GM23248 (cell line): ENCODE measurements at regions not wholly inside any gene's neighbourhood (a gene's known extent, or its start where the extent isn't known, plus 50 kb on each side); places are given as distances from the start of the nearest gene placed in this dataset.

Experiments used
- DNase-seq: peaks from one replicate; pipeline ENCODE4 v3.0.0-alpha.2; 2015
- H2AFZ ChIP-seq: fragments of 200-600 bp; sonication (generic); 2 replicates; pipeline ENCODE4 v1.6.1; 2016; ENCODE audit warnings: antibody characterized with exemption
- H3F3A ChIP-seq: fragments of 200-600 bp; sonication (generic); 2 replicates; pipeline ENCODE4 v1.6.1; 2016; ENCODE audit warnings: mild to moderate bottlenecking, antibody characterized with exemption, mixed run types; ENCODE audit not compliant: insufficient read depth
- H3K27ac ChIP-seq: fragments of 200-600 bp; sonication (generic); 2 replicates; pipeline ENCODE4 v1.5.1; 2016; ENCODE audit warnings: mild to moderate bottlenecking
- H3K27me3 ChIP-seq: fragments of 200-600 bp; sonication (generic); replicated peaks from 2 replicates; pipeline ENCODE4 v1.6.1; 2016; ENCODE audit warnings: mild to moderate bottlenecking; ENCODE audit not compliant: insufficient read depth
- H3K36me3 ChIP-seq: fragments of 200-600 bp; sonication (generic); 2 replicates; pipeline ENCODE4 v1.6.1; 2016; ENCODE audit warnings: low read depth, mild to moderate bottlenecking
- H3K4me1 ChIP-seq: fragments of 200-600 bp; sonication (generic); 2 replicates; pipeline ENCODE4 v1.6.1; 2016; ENCODE audit warnings: mild to moderate bottlenecking; ENCODE audit not compliant: insufficient read depth
- H3K4me2 ChIP-seq: fragments of 200-600 bp; sonication (generic); one replicate; pipeline ENCODE4 v1.6.1; 2016; ENCODE audit warnings: mild to moderate bottlenecking; ENCODE audit not compliant: unreplicated experiment
- H3K4me3 ChIP-seq: fragments of 200-600 bp; sonication (generic); 2 replicates; pipeline ENCODE4 v1.5.1; 2016; ENCODE audit warnings: mild to moderate bottlenecking
- H3K79me2 ChIP-seq: fragments of 200-600 bp; sonication (generic); 2 replicates; pipeline ENCODE4 v1.6.1; 2016; ENCODE audit warnings: mild to moderate bottlenecking; ENCODE audit not compliant: insufficient read depth
- H3K9ac ChIP-seq: fragments of 200-600 bp; sonication (generic); 2 replicates; pipeline ENCODE4 v1.6.1; 2016; ENCODE audit warnings: mild to moderate bottlenecking
- H3K9me2 ChIP-seq: fragments of 200-600 bp; sonication (generic); 2 replicates; pipeline ENCODE4 v1.6.1; 2016; ENCODE audit warnings: mixed run types, mild to moderate bottlenecking, moderate library complexity; ENCODE audit not compliant: insufficient read depth
- H3K9me3 ChIP-seq: fragments of 200-600 bp; sonication (generic); one replicate; pipeline ENCODE4 v1.6.1; 2017; ENCODE audit warnings: low read depth
- H4K20me1 ChIP-seq: fragments of 200-600 bp; sonication (generic); 2 replicates; pipeline ENCODE4 v1.6.0; 2016; ENCODE audit not compliant: insufficient read depth
- EZH2 ChIP-seq: fragments of 200-600 bp; sonication (generic); IDR thresholded peaks from 2 replicates; pipeline ENCODE4 v1.6.1; 2018; ENCODE audit warnings: antibody characterized with exemption, mild to moderate bottlenecking; ENCODE audit not compliant: insufficient read depth, poor library complexity, severe bottlenecking
- EZH2phosphoT487 ChIP-seq: fragments of 200-600 bp; sonication (generic); IDR thresholded peaks from 2 replicates; pipeline ENCODE4 v1.6.1; 2018; ENCODE audit warnings: antibody characterized with exemption, moderate library complexity, mild to moderate bottlenecking, low read depth; ENCODE audit not compliant: insufficient read depth
- whole genome bisulfite sequencing, 2 experiments: methylation state at CpG; one replicate each; pipeline ENCODE4 v1.1.6; 2015 to 2017; ENCODE audit warnings: low lambda C conversion rate in 2 of 2, low coverage in 1 of 2; ENCODE audit errors: missing lambda C conversion rate in 2 of 2; 5-methylcytosine and 5-hydroxymethylcytosine counted together
- in situ Hi-C: fragments of 300-500 bp; cut with MboI; formaldehyde crosslinking; loops from 2 replicates; pipeline ENCODE4 v1.15.0; 2020

DNA sequence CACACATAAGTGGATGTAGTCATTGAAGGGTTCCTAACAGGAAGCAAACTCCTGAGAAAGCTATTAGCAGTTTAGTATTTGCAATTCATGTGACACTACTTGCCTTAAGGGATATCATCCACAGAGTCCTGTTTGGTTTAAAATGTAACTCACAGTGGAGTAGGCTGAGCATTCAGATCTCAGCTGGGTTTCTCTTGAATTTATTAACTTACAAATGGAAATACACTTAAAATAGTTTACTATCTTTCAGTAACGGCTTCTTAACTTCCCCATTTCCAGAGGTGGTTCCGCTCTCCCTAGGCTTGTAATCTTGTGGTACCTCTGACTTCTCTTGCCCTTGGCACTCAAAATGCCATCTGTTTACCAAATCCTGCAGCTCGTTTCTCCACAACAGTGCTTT, 660.7 kb upstream of the ADAMTS16 start:
- H3K4me2 ChIP-seq, result no peak overlapping the region
- 28 to 34% methylated on average over 3 of the region's 3 CpGs for WGBS, 2 experiments
- H2AFZ ChIP-seq, result no peak overlapping the region
- H3K27ac ChIP-seq, result no peak overlapping the region
- no peaks in the 10 kb centered on the region for H3K9me3 ChIP-seq
- H3K4me3 ChIP-seq, result no peak overlapping the region
- H3K79me2 ChIP-seq, result no peaks in the 10 kb centered on the region
- H3K9ac ChIP-seq, result no peak overlapping the region
- no peaks in the 10 kb centered on the region for H3F3A ChIP-seq
- in situ Hi-C loops, result no loop called here
- DNase-seq, result no peak
- no peaks in the 10 kb centered on the region for H3K36me3 ChIP-seq
- H4K20me1 ChIP-seq, result no peaks in the 10 kb centered on the region
- H3K4me1 ChIP-seq, result no peaks in the 10 kb centered on the region
- H3K27me3 ChIP-seq, result no peaks in the 10 kb centered on the region
- H3K9me2 ChIP-seq, result no peaks in the 10 kb centered on the region
- no peak for TF ChIP-seq EZH2
- TF ChIP-seq EZH2phosphoT487, result no peak

DNA sequence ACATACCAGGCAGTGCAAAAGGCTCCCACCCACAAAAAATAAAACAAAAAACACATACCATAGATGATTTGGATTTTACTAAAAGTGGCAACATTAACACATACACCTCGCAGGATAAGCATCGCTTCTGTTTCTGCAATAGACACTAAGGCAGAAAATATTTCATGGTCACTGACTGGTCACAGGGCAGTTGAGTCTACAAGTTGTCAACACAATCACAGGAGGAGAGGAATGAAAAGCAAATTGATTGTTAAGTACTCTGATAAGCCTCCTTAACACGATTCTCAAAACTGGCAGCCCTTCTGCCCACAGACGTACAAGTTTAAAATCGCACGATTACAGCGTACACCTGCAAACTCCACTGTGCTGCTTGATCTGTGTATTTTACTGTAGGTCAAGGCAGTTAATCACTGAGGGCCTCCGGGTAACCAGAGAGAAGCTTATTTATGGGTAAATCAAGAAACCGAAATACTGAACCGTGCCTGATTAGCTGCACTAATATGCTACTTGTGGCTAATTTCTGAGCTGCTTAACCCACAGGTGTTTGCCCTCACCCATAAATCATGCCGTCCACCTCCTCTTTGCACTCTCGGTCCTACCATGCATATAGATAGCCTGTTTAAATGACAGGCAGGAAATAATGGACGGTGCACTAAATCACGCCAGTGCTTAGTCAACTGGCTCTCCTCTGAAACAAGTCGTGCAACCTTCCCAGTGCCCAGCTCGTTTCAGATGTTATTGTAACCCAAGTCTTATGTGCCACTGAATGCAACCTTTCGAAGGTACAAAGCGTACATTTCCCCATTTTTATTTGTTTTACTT, 659.4 kb upstream of the ADAMTS16 start:
- DNase-seq, result no peak
- no peaks in the 10 kb centered on the region for H4K20me1 ChIP-seq
- no peaks in the 10 kb centered on the region for H3K4me1 ChIP-seq
- H3K36me3 ChIP-seq, result no peaks in the 10 kb centered on the region
- H3F3A ChIP-seq, result no peaks in the 10 kb centered on the region
- H3K4me2 ChIP-seq, result no peak overlapping the region
- H3K79me2 ChIP-seq, result no peaks in the 10 kb centered on the region
- 51 to 53% methylated on average over 18 of the region's 18 CpGs for WGBS, 2 experiments
- no peaks in the 10 kb centered on the region for H3K9me3 ChIP-seq
- in situ Hi-C loops, result no loop called here
- no peaks in the 10 kb centered on the region for H3K27me3 ChIP-seq
- H3K9ac ChIP-seq, result no peak overlapping the region
- H2AFZ ChIP-seq, result no peak overlapping the region
- TF ChIP-seq EZH2phosphoT487 (no peak), EZH2 (no peak)
- no peaks in the 10 kb centered on the region for H3K9me2 ChIP-seq
- H3K27ac ChIP-seq, result no peak overlapping the region
- no peak overlapping the region for H3K4me3 ChIP-seq

DNA sequence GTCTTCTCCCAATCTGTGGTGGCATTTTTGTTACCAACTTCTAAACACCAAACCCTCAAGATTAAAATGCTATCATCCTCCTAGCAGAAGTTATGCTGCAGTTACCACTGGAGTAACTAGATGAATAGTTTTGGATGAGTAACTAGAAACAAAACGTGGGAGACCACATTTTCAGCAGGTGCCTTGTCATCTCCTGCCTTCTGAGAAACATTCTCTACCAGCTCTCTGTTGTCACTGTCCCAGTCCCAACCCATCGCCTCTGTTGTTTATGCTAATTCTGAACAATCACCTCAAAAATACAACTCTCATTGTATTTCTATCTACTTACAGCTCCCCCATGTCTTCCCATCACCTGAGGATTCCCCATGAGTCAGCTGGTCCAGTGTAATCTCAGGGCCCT, 652.5 kb upstream of the ADAMTS16 start:
- in situ Hi-C loops, result no loop called here
- no peaks in the 10 kb centered on the region for H3K4me1 ChIP-seq
- H2AFZ ChIP-seq, result no peak overlapping the region
- H3K9ac ChIP-seq, result no peak overlapping the region
- H3K4me3 ChIP-seq, result no peak overlapping the region
- no peaks in the 10 kb centered on the region for H3K9me3 ChIP-seq
- H3K4me2 ChIP-seq, result no peak overlapping the region
- no peaks in the 10 kb centered on the region for H3F3A ChIP-seq
- 18 to 27% methylated on average over 2 of the region's 2 CpGs for WGBS, 2 experiments
- H4K20me1 ChIP-seq, result no peaks in the 10 kb centered on the region
- no peaks in the 10 kb centered on the region for H3K79me2 ChIP-seq
- H3K36me3 ChIP-seq, result no peaks in the 10 kb centered on the region
- no peaks in the 10 kb centered on the region for H3K27me3 ChIP-seq
- no peaks in the 10 kb centered on the region for H3K9me2 ChIP-seq
- DNase-seq, result no peak
- no peak for TF ChIP-seq EZH2
- no peak for TF ChIP-seq EZH2phosphoT487
- H3K27ac ChIP-seq, result no peak overlapping the region

GRCh38 chr5:4511996-4512656, 628.0 kb upstream of the ADAMTS16 start:
- Histone ChIP-seq H3F3A (no peaks in the 10 kb centered on the region), H3K4me1 (no peaks in the 10 kb centered on the region), H2AFZ (peak overlapping the region; percentile 65), H4K20me1 (no peaks in the 10 kb centered on the region), H3K9me2 (no peaks in the 10 kb centered on the region), H3K27ac (no peak overlapping the region), H3K27me3 (peaks cover 7% of the 10 kb centered on the region), H3K4me2 (no peak overlapping the region), H3K79me2 (no peaks in the 10 kb centered on the region), H3K36me3 (no peaks in the 10 kb centered on the region), H3K9me3 (no peaks in the 10 kb centered on the region), H3K9ac (no peak overlapping the region), H3K4me3 (no peak overlapping the region; the same call in 1 of the 2 replicates)
- DNase-seq, result peak; percentile 58
- 4% methylated on average over 31 of the region's 31 CpGs for WGBS, 2 experiments
- in situ Hi-C loops, result no loop called here
- no peak for TF ChIP-seq EZH2phosphoT487
- TF ChIP-seq EZH2, result no peak
